Fibroblast of skin of left biceps (primary cell): ENCODE measurements at regions not wholly inside any gene's neighbourhood (a gene's known extent, or its start where the extent isn't known, plus 50 kb on each side); places are given as distances from the start of the nearest gene placed in this dataset.
A peak's percentile ranks its signal among the peaks of the same experiment; 100 is the strongest.

Experiments used
- DNase-seq, 2 experiments: peaks; one replicate each; pipeline ENCODE4 v3.0.0-alpha.2; 2013; ENCODE audit warnings: low read depth in 2 of 2

DNA sequence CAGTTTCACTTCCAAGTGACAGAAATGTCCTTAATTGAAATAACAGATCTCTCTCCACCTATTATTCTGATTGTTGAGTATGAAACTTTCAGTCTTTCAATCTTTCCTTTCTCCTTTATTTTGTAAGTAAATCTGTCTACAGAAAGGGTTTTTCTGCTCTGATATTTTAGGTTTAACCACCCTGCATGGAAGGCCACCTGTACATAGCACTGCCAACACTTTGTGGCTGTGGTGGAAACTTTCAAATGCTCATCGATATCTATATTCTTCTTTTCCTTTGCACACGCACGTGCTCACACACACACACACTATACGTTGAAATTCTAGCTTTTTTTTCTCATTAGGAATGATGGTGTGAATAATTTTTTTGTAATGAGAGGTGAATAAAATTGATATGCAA is 1179.3 kb downstream of the KCNT2 start:
- no peak for DNase-seq

DNA sequence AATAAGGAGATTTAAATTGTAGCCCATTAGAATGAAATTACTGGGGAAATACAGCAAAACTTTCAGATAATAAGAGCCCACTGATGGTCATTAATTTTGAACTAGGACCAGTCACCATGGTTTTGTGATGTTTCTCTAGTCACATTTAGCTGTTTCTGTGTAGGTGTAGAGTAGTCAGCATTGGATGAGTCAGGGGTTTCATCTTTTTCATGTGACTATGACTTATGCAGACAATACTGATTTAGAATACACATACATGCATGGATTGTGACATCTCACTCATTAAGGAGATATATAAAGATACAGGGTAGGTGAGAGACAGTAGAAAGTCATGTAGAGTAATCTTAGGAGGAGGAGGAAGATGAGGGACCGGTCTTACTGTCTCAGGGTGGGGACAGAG is 1192.7 kb downstream of the KCNT2 start:
- DNase-seq = no peak

- DNase-seq = no peak
Observed at GRCh38 chr1:195394567-195394966, 1213.7 kb downstream of the KCNT2 start.

GRCh38 chr1:195376190-195376589 is 1232.0 kb downstream of the KCNT2 start:
- DNase-seq = no peak

- DNase-seq = no peak
Observed at GRCh38 chr1:195373856-195374255, 1234.4 kb downstream of the KCNT2 start.

DNA sequence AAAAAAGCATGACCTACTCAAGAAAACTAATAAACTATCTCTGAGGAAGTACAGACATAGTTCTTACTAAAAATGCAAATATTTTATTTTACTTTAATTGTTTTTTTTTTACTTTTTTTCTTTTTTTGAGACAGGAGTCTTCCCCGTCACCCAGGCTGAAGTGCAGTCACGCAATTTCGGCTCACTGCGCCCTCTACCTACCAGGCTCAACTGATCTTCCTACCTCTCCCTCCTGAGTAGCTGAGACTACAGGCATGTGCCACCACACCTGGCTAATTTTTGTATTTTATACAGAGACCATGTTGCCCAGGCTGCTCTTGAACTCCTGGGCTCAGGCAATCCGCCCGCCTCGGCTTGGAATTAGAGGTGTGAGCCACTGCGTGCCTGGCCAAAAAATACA is 1263.1 kb downstream of the KCNT2 start:
- DNase-seq = no peak

- no peak for DNase-seq
Observed at GRCh38 chr1:195337646-195338045, 1270.6 kb downstream of the KCNT2 start.

DNA sequence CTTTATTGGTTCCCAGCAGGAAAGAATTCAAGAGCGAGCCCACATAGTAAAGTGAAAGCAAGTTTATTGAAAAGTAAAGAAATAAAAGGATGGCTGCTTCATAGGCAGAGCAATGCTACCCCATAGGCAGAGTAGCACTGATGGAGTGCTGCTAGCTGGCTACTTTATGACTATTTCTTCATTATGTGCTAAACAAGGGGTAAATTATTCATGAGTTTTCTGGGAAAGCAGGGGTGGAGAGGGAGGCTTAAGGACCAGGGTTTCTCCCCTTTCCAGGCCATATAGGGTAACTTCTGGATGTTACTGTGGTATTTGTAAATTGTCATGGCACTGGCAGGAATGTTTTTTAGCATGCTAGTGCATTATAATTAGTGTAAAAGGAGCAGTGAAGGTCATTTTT is 1271.4 kb downstream of the KCNT2 start:
- no peak for DNase-seq

DNA sequence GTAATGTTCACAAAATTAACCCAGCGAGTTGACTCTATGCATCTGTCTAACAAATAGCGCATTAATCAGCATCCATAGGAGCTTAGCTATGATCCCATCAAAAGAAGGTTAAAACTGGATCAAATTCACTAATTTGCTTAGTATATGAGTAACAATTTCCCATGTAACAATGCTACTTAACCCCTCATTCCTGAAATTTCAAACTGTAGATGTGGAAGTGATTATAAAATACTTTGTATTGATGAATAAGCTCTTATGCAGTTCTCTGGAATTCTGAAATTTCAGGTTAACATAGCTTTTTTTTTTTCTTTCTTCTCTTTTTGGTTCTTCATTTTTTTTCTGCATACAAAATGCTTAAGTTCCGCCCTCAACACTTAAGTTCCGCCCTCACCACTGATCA is 1272.7 kb downstream of the KCNT2 start:
- DNase-seq = peak; percentile 19 to 30

DNA sequence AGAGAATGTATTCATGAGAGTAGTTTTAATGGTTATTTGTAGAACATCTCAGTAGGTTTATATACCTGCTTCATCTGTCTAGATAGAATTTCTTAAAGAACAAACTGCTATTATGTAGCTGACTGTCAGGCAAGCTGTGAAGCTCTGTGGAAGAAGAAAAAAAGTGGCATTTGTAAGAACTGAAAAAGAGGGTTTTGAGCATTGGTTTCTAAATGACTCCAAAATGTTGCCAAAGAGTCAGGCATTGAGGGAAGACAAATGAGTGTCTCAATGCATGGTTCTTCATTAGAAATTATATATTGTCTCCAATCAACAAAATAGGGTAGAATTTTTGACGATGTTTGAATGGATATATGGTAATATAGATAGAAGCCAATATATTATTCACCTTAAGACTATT is 1276.1 kb downstream of the KCNT2 start:
- no peak for DNase-seq

GRCh38 chr1:195328681-195329080 is 1279.6 kb downstream of the KCNT2 start:
- DNase-seq = no peak

DNA sequence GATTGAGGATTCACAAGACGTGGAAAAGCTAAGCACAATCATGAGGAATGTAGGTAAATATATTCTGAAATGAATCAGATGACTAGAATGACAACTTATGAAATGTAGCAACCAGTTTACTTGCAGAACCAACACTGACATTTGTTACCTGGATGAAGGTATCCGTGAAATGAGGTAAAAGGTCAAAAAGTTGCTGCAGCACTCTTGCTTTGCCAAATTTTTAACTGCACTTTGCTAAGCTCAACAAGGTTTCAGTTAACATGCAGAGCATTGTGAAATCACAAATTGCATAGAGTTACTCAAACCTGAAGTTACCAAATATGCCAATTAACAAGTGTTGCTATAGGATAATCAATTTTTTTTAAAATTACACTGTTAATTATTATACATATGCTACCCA is 1280.1 kb downstream of the KCNT2 start:
- DNase-seq = no peak

GRCh38 chr1:195327361-195327760 is 1280.9 kb downstream of the KCNT2 start:
- no peak for DNase-seq

- no peak for DNase-seq
Observed at GRCh38 chr1:195326325-195326724, 1281.9 kb downstream of the KCNT2 start.

DNA sequence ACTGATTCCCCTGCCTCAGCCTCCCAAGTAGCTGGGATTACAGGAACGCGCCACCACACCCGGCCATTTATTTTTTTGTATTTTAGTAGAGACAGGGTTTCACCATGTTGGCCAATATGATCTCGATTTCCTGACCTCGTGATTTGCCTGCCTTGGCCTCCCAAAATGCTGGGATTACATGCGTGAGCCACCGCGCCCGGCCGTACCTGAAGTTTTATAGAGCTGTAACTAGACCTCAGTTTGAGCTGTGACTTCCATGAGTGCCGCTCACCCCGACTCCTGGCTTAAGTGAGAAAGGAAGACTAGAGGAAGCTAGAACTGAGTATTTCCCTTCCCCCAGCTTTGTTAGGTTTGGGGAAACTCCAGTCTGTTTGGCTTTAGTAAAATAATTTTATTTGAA is 1283.1 kb downstream of the KCNT2 start:
- no peak for DNase-seq

DNA sequence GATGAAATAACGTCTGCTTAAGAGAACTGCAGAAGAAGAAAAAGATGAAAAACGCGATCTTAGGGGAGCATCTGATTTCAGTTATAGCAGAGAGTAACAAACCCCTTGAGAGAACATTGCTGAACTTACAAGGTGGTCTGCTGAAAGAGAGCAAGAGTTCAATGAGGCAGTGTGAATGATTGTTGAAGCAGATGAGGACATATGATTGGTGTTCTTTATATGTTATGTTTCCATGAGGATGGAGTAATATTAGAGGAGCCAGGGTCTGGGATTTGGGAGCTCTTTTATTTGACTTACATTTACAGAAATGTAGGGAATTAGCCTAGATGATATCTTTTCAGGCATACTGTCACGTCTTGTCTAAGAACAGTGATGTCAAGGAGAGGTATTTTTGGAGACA is 1302.0 kb downstream of the KCNT2 start:
- DNase-seq = no peak

GRCh38 chr1:195294911-195295310 is 1313.3 kb downstream of the KCNT2 start:
- no peak for DNase-seq

DNA sequence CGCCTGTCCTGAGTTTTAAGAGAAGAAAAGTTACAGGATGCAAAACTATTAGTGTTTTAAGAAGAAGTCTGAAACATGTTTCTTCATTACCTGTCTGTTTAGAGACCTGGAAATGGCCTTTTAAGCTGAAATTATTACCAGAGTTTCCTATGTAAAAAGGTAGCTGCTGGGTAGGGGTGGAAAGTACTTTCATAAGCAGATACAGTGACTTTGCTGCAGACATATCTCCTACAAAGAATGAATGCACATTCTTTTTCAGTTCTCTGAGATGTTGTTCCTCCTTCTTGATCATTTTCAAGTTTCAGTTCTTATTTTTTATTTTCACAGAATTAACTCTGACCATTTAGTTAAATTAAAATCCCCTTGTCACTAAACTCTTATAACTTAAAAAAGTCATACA is 1329.6 kb downstream of the KCNT2 start:
- no peak for DNase-seq

DNA sequence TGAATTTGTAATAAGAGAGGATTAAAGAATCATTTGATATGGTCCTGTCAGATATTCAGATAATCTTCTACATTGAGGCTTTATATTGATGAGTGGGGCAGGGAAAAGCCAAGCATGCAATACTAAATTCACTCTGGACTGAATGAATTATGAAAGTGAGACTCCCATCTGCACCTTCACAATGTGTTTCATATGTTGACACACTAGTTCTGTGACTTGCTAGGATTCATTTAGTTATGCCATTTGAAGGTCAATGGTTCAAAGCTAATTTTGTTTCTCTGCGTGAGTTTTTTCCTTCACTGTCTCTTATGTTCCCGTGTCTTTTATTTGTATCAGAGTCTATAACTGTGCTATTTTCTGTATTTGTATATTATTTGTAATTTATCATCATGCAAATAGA is 1332.5 kb downstream of the KCNT2 start:
- no peak for DNase-seq

GRCh38 chr1:195251900-195252299 is 1356.3 kb downstream of the KCNT2 start:
- no peak for DNase-seq

DNA sequence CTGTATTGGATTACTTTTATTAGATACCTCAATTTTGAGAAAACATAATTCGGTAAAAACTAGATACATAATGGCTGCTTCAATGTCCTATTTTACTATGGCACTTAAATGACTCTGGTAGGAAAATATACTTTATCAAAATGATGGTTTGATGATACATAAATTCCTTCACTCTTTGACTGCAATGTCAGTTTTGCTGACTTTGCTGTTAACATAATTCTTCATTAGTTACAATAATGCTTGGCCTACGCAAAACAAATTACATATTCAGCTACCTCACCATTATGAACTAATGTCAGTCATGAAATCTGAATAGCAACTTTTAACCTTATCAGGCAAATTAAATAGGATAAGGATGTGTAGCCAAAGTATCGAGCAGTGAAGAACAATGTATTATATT is 1364.7 kb downstream of the KCNT2 start:
- no peak for DNase-seq

GRCh38 chr1:195241066-195241465 is 1367.2 kb downstream of the KCNT2 start:
- no peak for DNase-seq

- DNase-seq = no peak
Observed at GRCh38 chr1:195238313-195238712, 1369.9 kb downstream of the KCNT2 start.

DNA sequence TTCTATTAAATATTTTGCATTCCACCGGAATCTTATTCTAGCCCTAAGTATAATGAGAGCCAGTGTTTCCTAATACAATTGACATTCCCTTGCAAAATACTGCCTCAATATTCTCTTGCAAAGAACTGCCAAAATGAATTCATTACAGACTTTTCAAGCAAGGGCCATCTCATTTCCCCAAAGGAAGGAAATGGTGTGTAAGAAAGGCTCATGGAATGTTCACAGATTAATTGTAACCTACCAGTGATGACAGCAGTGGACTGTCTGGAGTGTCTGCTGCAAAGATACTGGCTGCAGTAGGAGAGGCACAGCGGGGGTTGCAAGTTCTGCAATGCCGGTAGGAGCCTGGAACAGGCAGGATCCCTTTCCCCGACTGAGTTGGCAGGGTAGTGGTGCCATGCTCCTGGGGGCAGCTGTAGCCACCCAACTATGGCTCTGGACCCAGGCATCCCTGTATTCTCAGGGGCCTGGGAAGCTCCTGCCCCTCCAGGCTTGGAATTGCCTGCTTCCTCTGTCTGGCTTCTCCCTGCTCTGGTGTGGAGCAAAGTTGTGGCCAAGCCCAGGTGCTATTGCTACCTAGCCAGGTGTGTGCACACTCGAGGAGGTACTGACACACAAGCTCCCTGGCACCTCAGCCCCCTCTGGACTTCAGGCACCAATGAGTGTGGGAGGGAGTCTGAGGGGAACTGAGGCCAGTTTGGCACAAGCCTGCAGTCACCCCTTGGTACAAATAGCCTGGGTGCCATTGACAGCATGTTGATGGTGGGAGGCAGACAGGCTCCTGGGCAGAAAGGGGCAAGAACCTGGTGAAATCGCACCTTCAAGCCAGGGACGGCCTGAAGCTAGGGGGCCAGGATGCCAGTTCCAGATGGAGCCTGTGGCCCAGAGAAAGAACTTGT is 1371.0 kb downstream of the KCNT2 start:
- peak; percentile 75 for DNase-seq
